WTC11 (cell line): ENCODE measurements at regions not wholly inside any gene's neighbourhood (a gene's known extent, or its start where the extent isn't known, plus 50 kb on each side); places are given as distances from the start of the nearest gene placed in this dataset.

Source experiments
- ATAC-seq: fragments of 200-7000 bp; cut with Tn5 transposase; 2 replicates; pipeline ENCODE4 v1.10.0; 2021; ENCODE audit warnings: mild to moderate bottlenecking, moderate library complexity
- CTCF ChIA-PET: fragments of 300-600 bp; sonication (Branson Sonifier 250); formaldehyde crosslinking; loops from one replicate; lab custom pipeline; 2021; ENCODE audit warnings: antibody characterized with exemption; lab: Charles Lee
- POLR2A ChIA-PET: fragments of 350-600 bp; sonication (Branson Sonifier 250); formaldehyde crosslinking; loops from one replicate; lab custom pipeline; 2021; ENCODE audit warnings: antibody characterized with exemption; lab: Charles Lee
- DNase-seq: peaks from one replicate; pipeline ENCODE4 v3.0.0; 2021; ENCODE audit warnings: low spot score
- H3K27ac Mint-ChIP-seq: 2 replicates; pipeline ENCODE4 v1.8.0; 2021; ENCODE audit warnings: mixed read lengths
- H3K27me3 Mint-ChIP-seq: 2 replicates; pipeline ENCODE4 v1.8.0; 2021; ENCODE audit warnings: low read depth, mild to moderate bottlenecking, moderate library complexity, mixed read lengths
- H3K36me3 Mint-ChIP-seq: 2 replicates; pipeline ENCODE4 v1.8.0; 2021; ENCODE audit warnings: mixed read lengths
- H3K4me1 Mint-ChIP-seq: 2 replicates; pipeline ENCODE4 v1.8.0; 2022; ENCODE audit warnings: mixed read lengths
- H3K4me3 Mint-ChIP-seq: 2 replicates; pipeline ENCODE4 v1.8.0; 2021; ENCODE audit warnings: mild to moderate bottlenecking, moderate library complexity, mixed read lengths
- H3K9me3 Mint-ChIP-seq: 2 replicates; pipeline ENCODE4 v1.8.0; 2021; ENCODE audit warnings: mixed read lengths
- CTCF ChIP-seq: fragments of 200-600 bp; IDR thresholded peaks from 2 replicates; pipeline ENCODE4 v1.8.0; 2022; ENCODE audit warnings: antibody characterized with exemption
- E2F1 ChIP-seq: sonication (generic); formaldehyde crosslinking; IDR thresholded peaks from 2 replicates; pipeline ENCODE4 v1.8.0; 2022; ENCODE audit warnings: mild to moderate bottlenecking, missing genetic modification reagents
- MAX ChIP-seq: sonication (generic); formaldehyde crosslinking; IDR thresholded peaks from 2 replicates; pipeline ENCODE4 v1.8.0; 2022; ENCODE audit warnings: mild to moderate bottlenecking, missing genetic modification reagents
- USF2 ChIP-seq: sonication (generic); formaldehyde crosslinking; IDR thresholded peaks from 2 replicates; pipeline ENCODE4 v1.8.1; 2023; ENCODE audit warnings: mild to moderate bottlenecking, missing genetic modification reagents, moderate library complexity
- ZNF232 ChIP-seq: sonication (generic); formaldehyde crosslinking; IDR thresholded peaks from 2 replicates; pipeline ENCODE4 v1.8.0; 2022; ENCODE audit warnings: mild to moderate bottlenecking, missing genetic modification reagents
- ZNF396 ChIP-seq: fragments of 250-450 bp; sonication (Bioruptor Pico); IDR thresholded peaks from 2 replicates; pipeline ENCODE4 v1.8.0; 2021; ENCODE audit warnings: mild to moderate bottlenecking, moderate library complexity, borderline replicate concordance
- ZNF423 ChIP-seq: fragments of 250-450 bp; sonication (Bioruptor Pico); IDR thresholded peaks from 2 replicates; pipeline ENCODE4 v2.1.2; 2022; ENCODE audit warnings: mild to moderate bottlenecking, moderate library complexity
- TF ChIP-seq, protein P1 (sequence below): fragments of 250-450 bp; sonication (Bioruptor Pico); IDR thresholded peaks from 2 replicates; pipeline ENCODE4 v1.9.0; 2021; ENCODE audit warnings: moderate library complexity, mild to moderate bottlenecking, inconsistent platforms, borderline replicate concordance

- ChIA-PET POLR2A (interaction anchor here (1.4 kb wide), 1 partner anchor 247 kb away, joined by 5 read pairs; no protein-coding TSS in a partner anchor), CTCF (interaction anchor here (0.8 to 3.9 kb wide), 14 partner anchors 8 to 638 kb away, joined by 3 to 64 read pairs (median 9); partner anchors contain the start of gene GLUL)
- no peak overlapping the region for H3K4me3 Mint-ChIP-seq
- H3K9me3 Mint-ChIP-seq = no peaks in the 10 kb centered on the region
- H3K36me3 Mint-ChIP-seq = no peaks in the 10 kb centered on the region
- no peak for TF ChIP-seq E2F1 (CRISPR knock-in tag)
- no peak for ATAC-seq
- no peak for DNase-seq
- peaks cover 19% of the 10 kb centered on the region for H3K4me1 Mint-ChIP-seq
- H3K27me3 Mint-ChIP-seq = no peaks in the 10 kb centered on the region
- no peak overlapping the region for H3K27ac Mint-ChIP-seq
These were observed 83.1 kb upstream of the ZNF648 start for GRCh38 chr1:182144646-182145030.

DNA sequence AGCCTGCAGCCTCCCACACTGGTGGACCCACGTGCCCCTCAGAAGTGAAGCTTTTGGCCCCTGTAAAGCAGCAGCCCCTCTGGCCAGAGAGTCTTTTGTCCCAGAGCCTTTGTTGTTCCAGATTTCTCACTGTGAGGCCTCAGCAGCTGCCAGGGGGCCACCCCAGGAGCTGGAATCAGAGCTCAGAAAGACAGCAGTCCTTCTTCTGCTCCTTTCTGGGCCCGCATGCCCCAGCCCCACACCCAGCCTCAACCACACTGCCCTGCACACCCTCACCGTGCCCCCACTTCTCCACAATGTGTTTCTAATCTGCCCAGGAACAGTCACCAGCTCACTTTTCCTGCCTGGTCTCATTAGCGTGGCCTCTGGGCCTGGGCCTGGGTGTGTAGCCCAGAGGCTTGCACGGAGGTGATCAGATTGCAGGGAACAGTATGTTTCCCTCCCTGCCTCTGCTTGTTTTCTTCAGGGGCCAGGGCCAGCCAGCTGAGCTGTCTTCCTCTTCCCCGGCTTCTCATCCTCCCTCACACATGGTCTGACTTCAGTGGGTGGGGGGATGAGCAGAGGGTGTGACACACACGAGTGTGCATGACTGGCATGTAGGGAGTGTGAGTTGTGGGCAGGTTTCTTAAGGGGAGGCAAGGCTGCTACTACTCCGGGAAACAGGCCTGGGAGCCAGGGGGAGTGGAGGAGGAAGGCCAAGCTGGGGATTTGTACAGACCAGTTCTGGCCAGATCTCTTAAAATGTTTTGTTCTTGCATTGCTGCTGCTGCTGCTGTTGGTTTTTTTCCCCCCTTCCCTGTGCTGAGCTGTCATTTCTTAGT, 82.5 kb upstream of the ZNF648 start:
- Mint-ChIP-seq H3K4me3 (no peak overlapping the region), H3K27me3 (no peaks in the 10 kb centered on the region), H3K4me1 (peaks cover 19% of the 10 kb centered on the region), H3K36me3 (no peaks in the 10 kb centered on the region), H3K27ac (no peak overlapping the region), H3K9me3 (no peaks in the 10 kb centered on the region)
- peak; percentile 87 for TF ChIP-seq ZNF423 (CRISPR knock-in tag)
- TF ChIP-seq ZNF396 = no peak
- ChIA-PET CTCF (interaction anchor here (0.7 to 3.9 kb wide), 40 partner anchors 8 to 638 kb away, joined by 3 to 64 read pairs (median 6); partner anchors contain the start of gene GLUL), POLR2A (interaction anchor here (1.4 to 2.1 kb wide), 3 partner anchors 43 to 252 kb away, joined by 5 to 6 read pairs (median 5); no protein-coding TSS in a partner anchor)
- ATAC-seq (peak; percentile 65), DNase-seq (peak; percentile 13)

DNA sequence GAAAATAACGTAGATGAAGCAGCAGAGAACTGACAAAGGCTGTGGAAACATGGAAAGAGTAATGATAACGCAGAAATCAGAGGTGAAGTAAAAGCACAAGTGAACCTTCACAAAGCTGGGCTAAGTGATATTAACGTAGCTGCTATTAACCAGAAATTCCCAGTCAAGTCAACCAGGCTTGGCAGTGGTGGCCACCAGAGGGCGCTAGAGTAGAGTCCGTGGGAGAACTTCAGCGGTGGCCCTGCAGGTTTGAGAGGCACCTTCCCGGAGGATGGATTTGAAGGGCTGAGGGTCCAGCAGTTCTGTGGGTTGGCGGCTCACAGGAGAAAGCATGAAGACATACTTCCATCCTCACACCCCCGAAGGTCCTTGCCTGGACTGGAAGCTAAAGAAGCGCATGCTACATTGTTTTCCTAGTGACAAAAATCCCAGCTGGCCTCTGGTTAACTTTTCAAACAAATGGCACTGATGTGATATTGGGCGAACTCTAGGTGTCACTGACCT, 81.7 kb upstream of the ZNF648 start:
- Mint-ChIP-seq H3K27ac (no peak overlapping the region), H3K4me3 (no peak overlapping the region)

More for the DNA sequence above, 81.7 kb upstream of the ZNF648 start:
- DNase-seq = peak; percentile 95
- POLR2A ChIA-PET = interaction anchor here (0.6 to 2.1 kb wide), 6 partner anchors 15 to 253 kb away, joined by 3 to 6 read pairs (median 5); no protein-coding TSS in a partner anchor
- CTCF ChIA-PET = interaction anchor here (0.6 to 3.9 kb wide), 66 partner anchors 9 to 658 kb away, joined by 3 to 64 read pairs (median 4); partner anchors contain the start of gene GLUL
- Mint-ChIP-seq H3K36me3 (no peaks in the 10 kb centered on the region), H3K4me1 (peaks cover 19% of the 10 kb centered on the region), H3K9me3 (no peaks in the 10 kb centered on the region), H3K27me3 (no peaks in the 10 kb centered on the region)
- TF ChIP-seq ZNF396 (no peak), USF2 (CRISPR knock-in tag) (no peak), MAX (CRISPR knock-in tag) (no peak), ZNF232 (CRISPR knock-in tag) (no peak), CTCF (peak; percentile 95)
- TF ChIP-seq, protein P1, sequence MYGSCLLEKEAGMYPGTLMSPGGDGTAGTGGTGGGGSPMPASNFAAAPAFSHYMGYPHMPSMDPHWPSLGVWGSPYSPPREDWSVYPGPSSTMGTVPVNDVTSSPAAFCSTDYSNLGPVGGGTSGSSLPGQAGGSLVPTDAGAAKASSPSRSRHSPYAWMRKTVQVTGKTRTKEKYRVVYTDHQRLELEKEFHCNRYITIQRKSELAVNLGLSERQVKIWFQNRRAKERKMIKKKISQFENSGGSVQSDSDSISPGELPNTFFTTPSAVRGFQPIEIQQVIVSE (CRISPR knock-in tag) = no peak
- peak; percentile 82 for ATAC-seq
